H9 (cell line): ENCODE measurements at regions not wholly inside any gene's neighbourhood (a gene's known extent, or its start where the extent isn't known, plus 50 kb on each side); places are given as distances from the start of the nearest gene placed in this dataset.

Experiments
- DNase-seq: peaks from one replicate; pipeline ENCODE4 v3.0.0-alpha.2; 2017
- H2AFZ ChIP-seq: one replicate; pipeline ENCODE4 v1.6.1; 2013; ENCODE audit warnings: mild to moderate bottlenecking, low read length, control low read depth, moderate library complexity
- H2AK5ac ChIP-seq: 2 replicates; pipeline ENCODE4 v1.6.1; 2013; ENCODE audit warnings: low read length, control low read depth, mixed read lengths; ENCODE audit not compliant: insufficient read length
- H2BK120ac ChIP-seq: one replicate; pipeline ENCODE4 v1.6.1; 2013; ENCODE audit warnings: low read depth, mild to moderate bottlenecking, low read length, control low read depth, inconsistent platforms; ENCODE audit not compliant: poor library complexity, severe bottlenecking
- H2BK12ac ChIP-seq: 2 replicates; pipeline ENCODE4 v1.6.1; 2013; ENCODE audit warnings: low read length, control low read depth, mixed read lengths, low read depth; ENCODE audit not compliant: insufficient read length
- H2BK15ac ChIP-seq: 2 replicates; pipeline ENCODE4 v1.6.1; 2013; ENCODE audit warnings: low read depth, low read length, control low read depth
- H2BK20ac ChIP-seq: one replicate; pipeline ENCODE4 v1.6.1; 2013; ENCODE audit warnings: low read depth, mild to moderate bottlenecking, low read length, control low read depth, inconsistent platforms; ENCODE audit not compliant: poor library complexity, severe bottlenecking
- H2BK5ac ChIP-seq: 2 replicates; pipeline ENCODE4 v1.6.1; 2013; ENCODE audit warnings: low read length, control low read depth, mixed read lengths; ENCODE audit not compliant: insufficient read length
- H3K14ac ChIP-seq: 2 replicates; pipeline ENCODE4 v1.6.1; 2013; ENCODE audit warnings: low read length, control low read depth; ENCODE audit not compliant: insufficient read depth
- H3K18ac ChIP-seq: 2 replicates; pipeline ENCODE4 v1.6.1; 2013; ENCODE audit warnings: low read depth, mild to moderate bottlenecking, mixed read lengths, low read length, control low read depth; ENCODE audit not compliant: insufficient read length
- H3K23ac ChIP-seq: 2 replicates; pipeline ENCODE4 v1.6.1; 2013; ENCODE audit warnings: low read length, control low read depth, mixed read lengths, low read depth; ENCODE audit not compliant: insufficient read length
- H3K23me2 ChIP-seq: 2 replicates; pipeline ENCODE4 v1.6.1; 2013; ENCODE audit warnings: low read depth, mild to moderate bottlenecking, mixed read lengths, low read length, control low read depth; ENCODE audit not compliant: insufficient read length, poor library complexity, severe bottlenecking
- H3K27ac ChIP-seq: 2 replicates; pipeline ENCODE4 v1.5.1; 2013; ENCODE audit warnings: low read length, control low read depth, mixed read lengths, low read depth; ENCODE audit not compliant: insufficient read length
- H3K27me3 ChIP-seq: 2 replicates; pipeline ENCODE4 v1.6.1; 2013; ENCODE audit warnings: low read length, control low read depth, inconsistent platforms; ENCODE audit not compliant: insufficient read depth
- H3K4ac ChIP-seq: 2 replicates; pipeline ENCODE4 v1.6.1; 2013; ENCODE audit warnings: low read depth, mild to moderate bottlenecking, control low read depth, inconsistent platforms, low read length, moderate library complexity
- H3K4me1 ChIP-seq: 2 replicates; pipeline ENCODE4 v1.6.1; 2013; ENCODE audit warnings: low read length, control low read depth, inconsistent platforms; ENCODE audit not compliant: insufficient read depth
- H3K4me2 ChIP-seq: 2 replicates; pipeline ENCODE4 v1.6.1; 2013; ENCODE audit warnings: low read length, control low read depth, mixed read lengths; ENCODE audit not compliant: insufficient read length, insufficient read depth
- H3K56ac ChIP-seq: 2 replicates; pipeline ENCODE4 v1.6.1; 2013; ENCODE audit warnings: low read depth, mild to moderate bottlenecking, mixed read lengths, low read length, control low read depth; ENCODE audit not compliant: insufficient read length
- H3K79me1 ChIP-seq: 2 replicates; pipeline ENCODE4 v1.6.1; 2013; ENCODE audit warnings: low read depth, mild to moderate bottlenecking, moderate library complexity, low read length, control low read depth, inconsistent platforms; ENCODE audit not compliant: insufficient read depth, poor library complexity, severe bottlenecking
- H3K79me2 ChIP-seq: 2 replicates; pipeline ENCODE4 v1.6.1; 2013; ENCODE audit warnings: low read length, control low read depth, inconsistent platforms; ENCODE audit not compliant: insufficient read depth
- H3K9ac ChIP-seq: 2 replicates; pipeline ENCODE4 v1.6.1; 2013; ENCODE audit warnings: low read length, control low read depth, mixed read lengths; ENCODE audit not compliant: insufficient read length; ENCODE audit errors: extremely low read depth
- H3K9me3 ChIP-seq: one replicate; pipeline ENCODE4 v1.6.1; 2013; ENCODE audit warnings: low read depth, low read length, inconsistent platforms; ENCODE audit not compliant: control insufficient read depth
- H3T11ph ChIP-seq: one replicate; pipeline ENCODE4 v1.6.1; 2013; ENCODE audit warnings: mild to moderate bottlenecking, low read length, control low read depth, inconsistent platforms
- H4K20me1 ChIP-seq: one replicate; pipeline ENCODE4 v1.6.1; 2013; ENCODE audit not compliant: control insufficient read depth, insufficient read length, insufficient read depth
- H4K5ac ChIP-seq: 2 replicates; pipeline ENCODE4 v1.6.1; 2013; ENCODE audit warnings: low read depth, mild to moderate bottlenecking, mixed read lengths, low read length, control low read depth; ENCODE audit not compliant: insufficient read length
- H4K8ac ChIP-seq: replicated peaks from 2 replicates; pipeline ENCODE4 v1.6.1; 2013; ENCODE audit warnings: low read length, control low read depth, mixed read lengths, low read depth; ENCODE audit not compliant: insufficient read length
- H4K91ac ChIP-seq: 2 replicates; pipeline ENCODE4 v1.6.1; 2013; ENCODE audit warnings: low read depth, mild to moderate bottlenecking, moderate library complexity, mixed read lengths, low read length, control low read depth; ENCODE audit not compliant: insufficient read length
- H3K27ac Mint-ChIP-seq, 3 experiments: 2 replicates in 2 of 3; 3 replicates in 1 of 3; pipeline ENCODE4 v1.8.0; 2020 to 2021; ENCODE audit warnings: mixed read lengths in 3 of 3, mild to moderate bottlenecking in 1 of 3, moderate library complexity in 1 of 3
- H3K27me3 Mint-ChIP-seq: 2 replicates; pipeline ENCODE4 v1.8.0; 2021; ENCODE audit warnings: low read depth, mild to moderate bottlenecking, moderate library complexity, mixed read lengths
- H3K36me3 Mint-ChIP-seq, 3 experiments: 2 replicates in 2 of 3; 3 replicates in 1 of 3; pipeline ENCODE4 v1.8.0; 2020 to 2021; ENCODE audit warnings: low read depth in 3 of 3, mixed read lengths in 3 of 3; ENCODE audit not compliant: insufficient read depth in 1 of 3
- H3K4me1 Mint-ChIP-seq, 2 experiments: 2 replicates each; pipeline ENCODE4 v1.8.0; 2020; ENCODE audit warnings: mixed read lengths in 2 of 2
- H3K4me3 Mint-ChIP-seq, 2 experiments: 2 replicates in 1 of 2; 3 replicates in 1 of 2; pipeline ENCODE4 v1.8.0; 2020 to 2021; ENCODE audit warnings: mild to moderate bottlenecking in 2 of 2, mixed read lengths in 2 of 2, moderate library complexity in 1 of 2
- H3K9me3 Mint-ChIP-seq, 2 experiments: 2 replicates in 1 of 2; 3 replicates in 1 of 2; pipeline ENCODE4 v1.8.0; 2020; ENCODE audit warnings: mild to moderate bottlenecking in 2 of 2, mixed read lengths in 2 of 2, moderate library complexity in 1 of 2
- CTCF ChIP-seq: fragments of 200-600 bp; sonication (generic); conservative IDR thresholded peaks from 3 replicates; pipeline ENCODE4 v1.8.0; 2021; ENCODE audit warnings: antibody characterized with exemption, mild to moderate bottlenecking
- WGBS: extraction: QIAGEN DNeasy Blood & Tissue Kit; methylation state at CpG from one replicate; pipeline ENCODE4 v1.1.7; 2013; ENCODE audit warnings: missing lambda C conversion rate, low lambda C conversion rate, mixed read lengths; ENCODE audit not compliant: insufficient read length; ENCODE audit errors: extremely low coverage; 5-methylcytosine and 5-hydroxymethylcytosine counted together

- no peak overlapping the region for H2BK20ac ChIP-seq
- no peak overlapping the region for H2BK15ac ChIP-seq
- H2BK5ac ChIP-seq, result no peak overlapping the region
- H3K27me3 ChIP-seq, result no peaks in the 10 kb centered on the region
- H2AFZ ChIP-seq, result no peak overlapping the region
- H3K4me1 Mint-ChIP-seq, result peaks cover 8 to 19% of the 10 kb centered on the region in 2 experiments
- no peak overlapping the region for H4K8ac ChIP-seq
- no peaks in the 10 kb centered on the region for H3K4me1 ChIP-seq
- TF ChIP-seq CTCF, result no peak
- no peaks in the 10 kb centered on the region for H3K23me2 ChIP-seq
- H3K9me3 Mint-ChIP-seq, result no peaks in the 10 kb centered on the region
- no peak overlapping the region for H3K27ac ChIP-seq
- no peak overlapping the region for H3K18ac ChIP-seq
- no peak overlapping the region for H3K4me2 ChIP-seq
- no peak overlapping the region for H3K4ac ChIP-seq
- no peak overlapping the region for H3K56ac ChIP-seq
- H3K27me3 Mint-ChIP-seq, result no peaks in the 10 kb centered on the region
- H3K79me2 ChIP-seq, result no peaks in the 10 kb centered on the region
- no peak overlapping the region for H3K27ac Mint-ChIP-seq
- H3K79me1 ChIP-seq, result no peaks in the 10 kb centered on the region
- H3T11ph ChIP-seq, result no peak overlapping the region
- H3K4me3 Mint-ChIP-seq, result no peak overlapping the region
- no peak overlapping the region for H2AK5ac ChIP-seq
- no CpG with 5 or more reads among the region's 3 CpGs for WGBS
- no peaks in the 10 kb centered on the region for H3K36me3 Mint-ChIP-seq
- H2BK12ac ChIP-seq, result no peak overlapping the region
- no peak for DNase-seq
- H4K20me1 ChIP-seq, result no peaks in the 10 kb centered on the region
- H4K5ac ChIP-seq, result no peak overlapping the region
- no peak overlapping the region for H3K14ac ChIP-seq
- no peak overlapping the region for H4K91ac ChIP-seq
- H3K9ac ChIP-seq, result no peak overlapping the region
- H3K23ac ChIP-seq, result no peak overlapping the region
- no peaks in the 10 kb centered on the region for H3K9me3 ChIP-seq
- H2BK120ac ChIP-seq, result no peak overlapping the region
Observed at GRCh38 chr4:10736266-10736665, 51.7 kb upstream of the CLNK start.
